ENCODE measurements at regions not wholly inside any gene's neighbourhood (a gene's known extent, or its start where the extent isn't known, plus 50 kb on each side); places are given as distances from the start of the nearest gene placed in this dataset.

GRCh38 chr4:188218392-188218791 is 79.2 kb downstream of the TRIML1 start:
- peaks cover 23% of the 10 kb centered on the region for H3K9me3 ChIP-seq (ENCODE audit: control insufficient read depth, insufficient read depth, low read length)
- POLR2A ChIA-PET = no interaction called here
- no peak overlapping the region for H3K4me3 ChIP-seq (ENCODE audit: low read depth, low read length)
- no peak overlapping the region for H3K27ac ChIP-seq (ENCODE audit: low read depth, low read length)
- CTCF ChIA-PET = no interaction called here
- TF ChIP-seq CTCF (IDR thresholded peaks at IDR 0.05; ENCODE audit: low read depth, low read length) = no peak
- no peaks in the 10 kb centered on the region for H3K27me3 ChIP-seq (ENCODE audit: control insufficient read depth, insufficient read depth, low read length)
- DNase-seq (ENCODE audit: low read depth, low spot score) = no peak

- Histone ChIP-seq H3K27me3 (ENCODE audit: control insufficient read depth, insufficient read depth, low read length) (no peaks in the 10 kb centered on the region), H3K9me3 (ENCODE audit: control insufficient read depth, insufficient read depth, low read length) (peaks cover 23% of the 10 kb centered on the region), H3K4me3 (ENCODE audit: low read depth, low read length) (no peak overlapping the region), H3K27ac (ENCODE audit: low read depth, low read length) (no peak overlapping the region)
- ChIA-PET CTCF (no interaction called here), POLR2A (no interaction called here)
- no peak for DNase-seq (ENCODE audit: low read depth, low spot score)
- no peak for TF ChIP-seq CTCF (IDR thresholded peaks at IDR 0.05; ENCODE audit: low read depth, low read length)
Observed at GRCh38 chr4:188220006-188220405, 80.8 kb downstream of the TRIML1 start.

- TF ChIP-seq CTCF (IDR thresholded peaks at IDR 0.05; ENCODE audit: low read depth, low read length) = no peak
- peaks cover 23% of the 10 kb centered on the region for H3K9me3 ChIP-seq (ENCODE audit: control insufficient read depth, insufficient read depth, low read length)
- H3K27me3 ChIP-seq (ENCODE audit: control insufficient read depth, insufficient read depth, low read length) = no peaks in the 10 kb centered on the region
- H3K27ac ChIP-seq (ENCODE audit: low read depth, low read length) = no peak overlapping the region
- no peak overlapping the region for H3K4me3 ChIP-seq (ENCODE audit: low read depth, low read length)
- POLR2A ChIA-PET = no interaction called here
- CTCF ChIA-PET = no interaction called here
- no peak for DNase-seq (ENCODE audit: low read depth, low spot score)
Observed at GRCh38 chr4:188221090-188221489, 81.8 kb downstream of the TRIML1 start.

- no peak overlapping the region for H3K27ac ChIP-seq (ENCODE audit: low read depth, low read length)
- no peaks in the 10 kb centered on the region for H3K27me3 ChIP-seq (ENCODE audit: control insufficient read depth, insufficient read depth, low read length)
- peaks cover 17% of the 10 kb centered on the region for H3K9me3 ChIP-seq (ENCODE audit: control insufficient read depth, insufficient read depth, low read length)
- CTCF ChIA-PET = no interaction called here
- DNase-seq (ENCODE audit: low read depth, low spot score) = no peak
- POLR2A ChIA-PET = no interaction called here
- no peak for TF ChIP-seq CTCF (IDR thresholded peaks at IDR 0.05; ENCODE audit: low read depth, low read length)
- no peak overlapping the region for H3K4me3 ChIP-seq (ENCODE audit: low read depth, low read length)
Observed at GRCh38 chr4:188228279-188228678, 89.0 kb downstream of the TRIML1 start.

- Histone ChIP-seq H3K9me3 (ENCODE audit: control insufficient read depth, insufficient read depth, low read length) (peaks cover 23% of the 10 kb centered on the region), H3K4me3 (ENCODE audit: low read depth, low read length) (no peak overlapping the region), H3K27ac (ENCODE audit: low read depth, low read length) (no peak overlapping the region), H3K27me3 (ENCODE audit: control insufficient read depth, insufficient read depth, low read length) (no peaks in the 10 kb centered on the region)
- no peak for DNase-seq (ENCODE audit: low read depth, low spot score)
- ChIA-PET CTCF (no interaction called here), POLR2A (no interaction called here)
- no peak for TF ChIP-seq CTCF (IDR thresholded peaks at IDR 0.05; ENCODE audit: low read depth, low read length)
Observed at GRCh38 chr4:188232428-188232827, 93.2 kb downstream of the TRIML1 start.

Measured in AG04450 (cell line).